ENCODE measurements at regions not wholly inside any gene's neighbourhood (a gene's known extent, or its start where the extent isn't known, plus 50 kb on each side); places are given as distances from the start of the nearest gene placed in this dataset.
A peak's percentile ranks its signal among the peaks of the same experiment; 100 is the strongest.

- Mint-ChIP-seq H3K27ac (ENCODE audit: unreplicated experiment) (peak overlapping the region; percentile 19), H3K36me3 (ENCODE audit: low read depth) (no peaks in the 10 kb centered on the region), H3K9me3 (no peaks in the 10 kb centered on the region), H3K4me1 (peaks cover 26% of the 10 kb centered on the region), H3K4me3 (no peak overlapping the region), H3K27me3 (ENCODE audit: low read depth) (no peaks in the 10 kb centered on the region)
- no peak for DNase-seq (ENCODE audit: low read depth, low spot score)
- TF ChIP-seq, protein P1, sequence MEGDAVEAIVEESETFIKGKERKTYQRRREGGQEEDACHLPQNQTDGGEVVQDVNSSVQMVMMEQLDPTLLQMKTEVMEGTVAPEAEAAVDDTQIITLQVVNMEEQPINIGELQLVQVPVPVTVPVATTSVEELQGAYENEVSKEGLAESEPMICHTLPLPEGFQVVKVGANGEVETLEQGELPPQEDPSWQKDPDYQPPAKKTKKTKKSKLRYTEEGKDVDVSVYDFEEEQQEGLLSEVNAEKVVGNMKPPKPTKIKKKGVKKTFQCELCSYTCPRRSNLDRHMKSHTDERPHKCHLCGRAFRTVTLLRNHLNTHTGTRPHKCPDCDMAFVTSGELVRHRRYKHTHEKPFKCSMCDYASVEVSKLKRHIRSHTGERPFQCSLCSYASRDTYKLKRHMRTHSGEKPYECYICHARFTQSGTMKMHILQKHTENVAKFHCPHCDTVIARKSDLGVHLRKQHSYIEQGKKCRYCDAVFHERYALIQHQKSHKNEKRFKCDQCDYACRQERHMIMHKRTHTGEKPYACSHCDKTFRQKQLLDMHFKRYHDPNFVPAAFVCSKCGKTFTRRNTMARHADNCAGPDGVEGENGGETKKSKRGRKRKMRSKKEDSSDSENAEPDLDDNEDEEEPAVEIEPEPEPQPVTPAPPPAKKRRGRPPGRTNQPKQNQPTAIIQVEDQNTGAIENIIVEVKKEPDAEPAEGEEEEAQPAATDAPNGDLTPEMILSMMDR (conservative IDR thresholded peaks at IDR 0.05) = no peak
Measured at GRCh38 chr10:33126742-33127141, 168.7 kb upstream of the ITGB1 start.

DNA sequence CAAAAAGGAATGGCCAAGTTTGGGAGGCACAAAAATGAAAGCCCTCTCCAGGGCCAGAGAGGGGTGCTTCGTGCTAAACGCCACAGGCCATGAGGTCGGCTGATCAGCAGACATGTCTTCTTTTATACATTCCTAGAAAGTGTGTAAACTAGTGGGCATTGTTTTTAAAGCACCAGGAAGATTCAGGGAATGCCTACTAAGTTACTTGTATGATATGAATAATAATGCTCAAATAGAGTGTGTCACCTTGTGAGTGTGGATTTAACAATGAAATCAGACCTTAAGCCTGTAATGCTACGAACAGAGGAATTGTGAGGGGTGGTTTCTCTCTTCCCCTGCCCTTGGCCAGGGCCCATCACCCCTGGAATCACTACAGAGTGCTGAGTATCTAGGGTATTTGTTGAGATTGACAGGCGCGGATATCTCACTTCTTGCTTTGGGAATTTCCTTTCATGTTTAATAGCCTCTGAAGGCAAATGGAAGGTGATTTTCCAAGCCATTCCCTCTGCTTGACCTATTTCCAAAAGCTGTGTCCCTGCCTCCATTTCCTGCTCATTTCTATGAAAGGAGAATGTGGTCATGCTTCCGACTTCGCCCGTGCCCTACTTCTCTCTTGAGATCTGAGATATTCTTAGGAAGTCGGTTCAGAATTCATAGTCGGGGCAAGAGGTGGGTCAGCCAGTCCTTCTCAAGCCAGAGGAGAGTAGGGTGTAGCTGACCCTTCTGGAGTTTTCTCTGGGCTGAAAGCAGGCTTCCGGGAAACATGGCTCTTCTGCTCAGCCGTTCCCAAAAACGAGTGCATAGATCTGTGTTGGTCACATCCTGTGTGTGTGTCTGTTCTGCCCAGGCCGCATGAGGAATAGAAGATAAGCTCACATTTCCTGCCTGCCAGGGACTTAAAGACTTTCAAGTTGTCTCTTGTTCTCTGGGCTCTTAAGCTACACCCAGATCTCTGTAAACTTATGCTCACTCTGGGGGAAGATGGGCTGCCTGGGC, 167.8 kb upstream of the ITGB1 start:
- Mint-ChIP-seq H3K27me3 (ENCODE audit: low read depth) (no peaks in the 10 kb centered on the region), H3K4me1 (peaks cover 29% of the 10 kb centered on the region), H3K27ac (ENCODE audit: unreplicated experiment) (peak overlapping the region; percentile 19), H3K36me3 (ENCODE audit: low read depth) (no peaks in the 10 kb centered on the region), H3K9me3 (no peaks in the 10 kb centered on the region), H3K4me3 (no peak overlapping the region)
- DNase-seq (ENCODE audit: low read depth, low spot score) = no peak
- TF ChIP-seq, protein P1 (conservative IDR thresholded peaks at IDR 0.05) = no peak

DNA sequence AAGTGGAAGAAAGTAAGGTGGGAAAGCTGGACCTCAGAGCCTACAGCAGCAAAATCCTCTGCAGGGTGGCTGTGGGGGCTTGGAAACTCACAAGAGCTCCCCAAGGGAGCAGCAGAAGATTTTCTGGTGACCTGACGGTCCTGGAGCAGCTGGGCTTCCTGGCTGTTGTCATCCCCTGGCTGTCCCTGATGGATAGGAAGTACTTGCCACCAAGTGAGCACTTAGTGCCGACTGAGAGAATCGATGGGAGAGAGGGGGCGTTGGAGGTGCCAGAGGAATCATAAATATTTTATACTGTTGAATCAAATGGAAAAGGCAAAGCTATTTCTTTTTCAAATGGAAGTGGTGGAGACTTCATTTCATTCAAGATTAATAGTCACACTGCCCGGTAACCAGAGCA, 167.1 kb upstream of the ITGB1 start:
- Mint-ChIP-seq H3K9me3 (no peaks in the 10 kb centered on the region), H3K27ac (ENCODE audit: unreplicated experiment) (no peak overlapping the region), H3K4me3 (no peak overlapping the region), H3K4me1 (peaks cover 31% of the 10 kb centered on the region), H3K27me3 (ENCODE audit: low read depth) (no peaks in the 10 kb centered on the region), H3K36me3 (ENCODE audit: low read depth) (no peaks in the 10 kb centered on the region)
- TF ChIP-seq, protein P1 (conservative IDR thresholded peaks at IDR 0.05) = no peak
- no peak for DNase-seq (ENCODE audit: low read depth, low spot score)

GRCh38 chr10:33123680-33124079, 165.7 kb upstream of the ITGB1 start:
- DNase-seq (ENCODE audit: low read depth, low spot score) = no peak
- H3K9me3 Mint-ChIP-seq = no peaks in the 10 kb centered on the region
- no peak overlapping the region for H3K27ac Mint-ChIP-seq (ENCODE audit: unreplicated experiment)
- H3K27me3 Mint-ChIP-seq (ENCODE audit: low read depth) = no peaks in the 10 kb centered on the region
- H3K4me3 Mint-ChIP-seq = no peak overlapping the region
- TF ChIP-seq, protein P1 (conservative IDR thresholded peaks at IDR 0.05) = no peak
- peaks cover 28% of the 10 kb centered on the region for H3K4me1 Mint-ChIP-seq
- H3K36me3 Mint-ChIP-seq (ENCODE audit: low read depth) = no peaks in the 10 kb centered on the region

DNA sequence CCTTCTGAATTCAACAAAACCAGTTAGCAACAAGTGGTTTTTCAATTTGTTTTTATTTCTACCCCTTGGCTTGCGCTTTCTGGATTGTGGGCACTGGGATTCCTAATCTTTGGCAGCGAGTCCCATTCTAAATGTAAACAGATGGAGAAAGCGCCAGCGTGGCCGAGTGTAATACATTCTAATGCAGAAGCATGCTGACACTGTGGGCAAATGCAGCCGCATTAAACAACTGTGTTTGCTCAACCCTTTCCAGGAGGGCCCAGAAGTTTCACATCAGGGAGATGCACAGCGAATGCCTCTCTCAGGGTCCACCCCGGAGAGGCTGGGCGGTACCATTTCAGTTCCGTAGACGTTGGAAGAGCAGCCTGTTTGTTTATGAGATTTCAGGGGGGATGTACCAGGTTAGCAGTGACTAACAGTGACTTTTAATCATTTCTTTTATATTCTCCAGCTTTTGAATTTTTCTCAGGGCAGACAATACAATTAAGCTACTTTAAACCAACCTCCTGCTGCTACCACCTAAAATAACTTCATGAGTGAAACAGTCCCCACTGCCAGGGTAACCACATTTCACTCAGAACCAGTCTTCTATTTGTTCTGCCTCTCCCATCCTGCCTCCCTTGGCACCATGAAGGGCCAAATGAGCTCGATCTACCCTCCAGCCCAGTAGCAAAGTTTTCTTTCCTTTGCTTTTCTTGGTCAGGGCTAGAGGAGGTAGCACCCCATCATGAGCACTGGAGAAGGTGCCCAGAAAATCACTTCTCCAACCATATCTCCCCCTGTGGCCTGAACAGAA, 164.2 kb upstream of the ITGB1 start:
- no peaks in the 10 kb centered on the region for H3K27me3 Mint-ChIP-seq (ENCODE audit: low read depth)
- H3K4me3 Mint-ChIP-seq = no peak overlapping the region
- H3K36me3 Mint-ChIP-seq (ENCODE audit: low read depth) = no peaks in the 10 kb centered on the region
- no peak for DNase-seq (ENCODE audit: low read depth, low spot score)
- no peak overlapping the region for H3K27ac Mint-ChIP-seq (ENCODE audit: unreplicated experiment)
- TF ChIP-seq, protein P1 (conservative IDR thresholded peaks at IDR 0.05) = no peak
- no peaks in the 10 kb centered on the region for H3K9me3 Mint-ChIP-seq
- peaks cover 33% of the 10 kb centered on the region for H3K4me1 Mint-ChIP-seq

All from neural crest cell (in vitro differentiated cells).